SK-N-SH treated with all-trans-retinoic acid at 6 μM for 48 hours (cell line): ENCODE measurements at regions not wholly inside any gene's neighbourhood (a gene's known extent, or its start where the extent isn't known, plus 50 kb on each side); places are given as distances from the start of the nearest gene placed in this dataset.
"Not testable (repeated sequence)": the region's sequence is repeated elsewhere in the genome, so short reads cannot be mapped to it uniquely, and the experiment has no call there.

Source experiments
- ATAC-seq: fragments of 200-7000 bp; cut with Tn5 transposase; 3 replicates; pipeline ENCODE4 v1.9.1; 2020; ENCODE audit warnings: mild to moderate bottlenecking, moderate library complexity
- ARNTL ChIP-seq: fragments of 450-650 bp; formaldehyde crosslinking; IDR thresholded peaks from 2 replicates; pipeline ENCODE4 v1.5.0; 2020; ENCODE audit warnings: low read depth, mild to moderate bottlenecking, moderate library complexity, borderline replicate concordance
- BACH2 ChIP-seq: fragments of 250-450 bp; sonication (Bioruptor Pico); IDR thresholded peaks from 2 replicates; pipeline ENCODE4 v1.9.0; 2021; ENCODE audit warnings: mild to moderate bottlenecking, borderline replicate concordance
- CREB5 ChIP-seq: fragments of 250-450 bp; sonication (Bioruptor Pico); IDR thresholded peaks from 2 replicates; pipeline ENCODE4 v1.5.1; 2020; ENCODE audit warnings: low read depth, mild to moderate bottlenecking, moderate library complexity
- CSDC2 ChIP-seq: fragments of 250-450 bp; sonication (Bioruptor Pico); IDR thresholded peaks from 2 replicates; pipeline ENCODE4 v1.5.0; 2020; ENCODE audit warnings: mild to moderate bottlenecking, moderate library complexity
- CSRNP3 ChIP-seq: fragments of 250-450 bp; sonication (Bioruptor Pico); IDR thresholded peaks from 2 replicates; pipeline ENCODE4 v1.5.1; 2021; ENCODE audit warnings: mild to moderate bottlenecking, moderate library complexity
- ESRRG ChIP-seq: fragments of 250-450 bp; sonication (Bioruptor Pico); IDR thresholded peaks from 2 replicates; pipeline ENCODE4 v1.6.1; 2021; ENCODE audit warnings: mild to moderate bottlenecking
- GLIS3 ChIP-seq: fragments of 250-450 bp; sonication (Bioruptor Pico); IDR thresholded peaks from 2 replicates; pipeline ENCODE4 v1.5.0; 2020; ENCODE audit warnings: mild to moderate bottlenecking, moderate library complexity
- ISL1 ChIP-seq: fragments of 250-450 bp; sonication (Bioruptor Pico); IDR thresholded peaks from 2 replicates; pipeline ENCODE4 v2.1.2; 2022; ENCODE audit warnings: mild to moderate bottlenecking, moderate library complexity
- OSR1 ChIP-seq: fragments of 250-450 bp; sonication (Bioruptor Pico); IDR thresholded peaks from 2 replicates; pipeline ENCODE4 v1.8.0; 2022; ENCODE audit warnings: moderate library complexity, mild to moderate bottlenecking, inconsistent platforms
- PPARA ChIP-seq: fragments of 250-450 bp; sonication (Bioruptor Pico); IDR thresholded peaks from 2 replicates; pipeline ENCODE4 v1.5.0; 2020; ENCODE audit warnings: mild to moderate bottlenecking, borderline replicate concordance
- RARB ChIP-seq: fragments of 250-450 bp; sonication (Bioruptor Pico); IDR thresholded peaks from 2 replicates; pipeline ENCODE4 v1.8.0; 2021; ENCODE audit warnings: mild to moderate bottlenecking, moderate library complexity
- SNAI2 ChIP-seq: fragments of 250-450 bp; sonication (Bioruptor Pico); IDR thresholded peaks from 2 replicates; pipeline ENCODE4 v1.5.0; 2020; ENCODE audit warnings: mild to moderate bottlenecking, moderate library complexity
- TCF4 ChIP-seq: fragments of 250-450 bp; sonication (Bioruptor Pico); IDR thresholded peaks from 2 replicates; pipeline ENCODE4 v1.8.0; 2021; ENCODE audit warnings: mild to moderate bottlenecking, moderate library complexity, borderline replicate concordance
- ZC3H10 ChIP-seq: fragments of 250-450 bp; sonication (Bioruptor Pico); IDR thresholded peaks from 2 replicates; pipeline ENCODE4 v1.5.1; 2021; ENCODE audit warnings: mild to moderate bottlenecking, moderate library complexity
- ZFP3 ChIP-seq: fragments of 250-450 bp; sonication (Bioruptor Pico); IDR thresholded peaks from 2 replicates; pipeline ENCODE4 v1.5.0; 2020; ENCODE audit warnings: mild to moderate bottlenecking, moderate library complexity
- ZNF565 ChIP-seq: fragments of 450-650 bp; formaldehyde crosslinking; conservative IDR thresholded peaks from 2 replicates; pipeline ENCODE4 v1.5.0; 2020; ENCODE audit warnings: low read depth, mild to moderate bottlenecking, moderate library complexity
- ZNF70 ChIP-seq: fragments of 450-650 bp; formaldehyde crosslinking; IDR thresholded peaks from 2 replicates; pipeline ENCODE4 v1.5.0; 2020; ENCODE audit warnings: mild to moderate bottlenecking, moderate library complexity
- ZNF8 ChIP-seq: fragments of 450-650 bp; formaldehyde crosslinking; IDR thresholded peaks from 2 replicates; pipeline ENCODE4 v1.5.0; 2020; ENCODE audit warnings: mild to moderate bottlenecking, moderate library complexity
- TF ChIP-seq, protein P1 (sequence below): fragments of 250-450 bp; sonication (Bioruptor Pico); IDR thresholded peaks from 2 replicates; pipeline ENCODE4 v1.5.0; 2020; ENCODE audit warnings: mild to moderate bottlenecking, moderate library complexity
- TF ChIP-seq, protein P2 (sequence below): fragments of 250-450 bp; sonication (Bioruptor Pico); IDR thresholded peaks from 2 replicates; pipeline ENCODE4 v1.8.0; 2021; ENCODE audit warnings: low read depth, mild to moderate bottlenecking, moderate library complexity, borderline replicate concordance

- no peak for TF ChIP-seq ARNTL (CRISPR knock-in tag)
- TF ChIP-seq TCF4 (CRISPR knock-in tag): no peak
- no peak for TF ChIP-seq ESRRG (CRISPR knock-in tag)
- no peak for TF ChIP-seq ZNF565 (CRISPR knock-in tag)
- no peak for TF ChIP-seq PPARA (CRISPR knock-in tag)
- no peak for TF ChIP-seq RARB (CRISPR knock-in tag)
- no peak for TF ChIP-seq GLIS3 (CRISPR knock-in tag)
- no peak for TF ChIP-seq ZNF70 (CRISPR knock-in tag)
- TF ChIP-seq CSRNP3 (CRISPR knock-in tag): no peak
- TF ChIP-seq, protein P1, sequence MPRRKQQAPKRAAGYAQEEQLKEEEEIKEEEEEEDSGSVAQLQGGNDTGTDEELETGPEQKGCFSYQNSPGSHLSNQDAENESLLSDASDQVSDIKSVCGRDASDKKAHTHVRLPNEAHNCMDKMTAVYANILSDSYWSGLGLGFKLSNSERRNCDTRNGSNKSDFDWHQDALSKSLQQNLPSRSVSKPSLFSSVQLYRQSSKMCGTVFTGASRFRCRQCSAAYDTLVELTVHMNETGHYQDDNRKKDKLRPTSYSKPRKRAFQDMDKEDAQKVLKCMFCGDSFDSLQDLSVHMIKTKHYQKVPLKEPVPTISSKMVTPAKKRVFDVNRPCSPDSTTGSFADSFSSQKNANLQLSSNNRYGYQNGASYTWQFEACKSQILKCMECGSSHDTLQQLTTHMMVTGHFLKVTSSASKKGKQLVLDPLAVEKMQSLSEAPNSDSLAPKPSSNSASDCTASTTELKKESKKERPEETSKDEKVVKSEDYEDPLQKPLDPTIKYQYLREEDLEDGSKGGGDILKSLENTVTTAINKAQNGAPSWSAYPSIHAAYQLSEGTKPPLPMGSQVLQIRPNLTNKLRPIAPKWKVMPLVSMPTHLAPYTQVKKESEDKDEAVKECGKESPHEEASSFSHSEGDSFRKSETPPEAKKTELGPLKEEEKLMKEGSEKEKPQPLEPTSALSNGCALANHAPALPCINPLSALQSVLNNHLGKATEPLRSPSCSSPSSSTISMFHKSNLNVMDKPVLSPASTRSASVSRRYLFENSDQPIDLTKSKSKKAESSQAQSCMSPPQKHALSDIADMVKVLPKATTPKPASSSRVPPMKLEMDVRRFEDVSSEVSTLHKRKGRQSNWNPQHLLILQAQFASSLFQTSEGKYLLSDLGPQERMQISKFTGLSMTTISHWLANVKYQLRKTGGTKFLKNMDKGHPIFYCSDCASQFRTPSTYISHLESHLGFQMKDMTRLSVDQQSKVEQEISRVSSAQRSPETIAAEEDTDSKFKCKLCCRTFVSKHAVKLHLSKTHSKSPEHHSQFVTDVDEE (CRISPR knock-in tag): no peak
- no peak for ATAC-seq
These were observed 225.1 kb upstream of the CACNA2D1 start for GRCh38 chr7:82668676-82669075.

DNA sequence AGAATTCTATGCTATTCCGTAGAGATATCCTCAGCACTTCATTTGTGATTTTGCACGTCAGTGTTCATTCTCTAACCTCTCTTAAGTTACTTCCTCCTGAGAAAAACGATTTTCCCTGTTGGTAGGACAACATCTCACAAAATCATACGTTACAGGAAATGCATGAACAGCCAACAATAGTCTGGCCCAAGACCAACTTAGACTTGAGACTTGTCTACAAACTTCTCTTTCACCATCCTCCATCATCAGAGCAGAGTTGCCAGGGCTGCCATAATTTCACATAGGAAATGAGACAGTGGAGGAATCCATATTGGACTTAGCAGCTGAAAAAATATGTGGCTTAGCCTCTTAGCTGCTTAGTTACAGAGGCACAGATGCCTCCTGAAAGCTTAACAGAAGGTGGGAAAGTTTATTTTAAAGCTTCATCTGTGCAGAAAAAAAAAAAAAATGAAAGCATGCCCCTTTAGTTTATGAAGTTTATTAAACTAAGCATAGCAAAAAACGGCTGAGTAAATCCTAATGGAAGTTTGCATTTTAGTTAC is 222.5 kb upstream of the CACNA2D1 start:
- TF ChIP-seq OSR1 (CRISPR knock-in tag) (no peak), ARNTL (CRISPR knock-in tag) (no peak), ZFP3 (no peak), CSDC2 (CRISPR knock-in tag) (no peak), SNAI2 (CRISPR knock-in tag) (no peak), GLIS3 (CRISPR knock-in tag) (no peak), ZC3H10 (CRISPR knock-in tag) (no peak), ZNF8 (CRISPR knock-in tag) (no peak)
- TF ChIP-seq, protein P2, sequence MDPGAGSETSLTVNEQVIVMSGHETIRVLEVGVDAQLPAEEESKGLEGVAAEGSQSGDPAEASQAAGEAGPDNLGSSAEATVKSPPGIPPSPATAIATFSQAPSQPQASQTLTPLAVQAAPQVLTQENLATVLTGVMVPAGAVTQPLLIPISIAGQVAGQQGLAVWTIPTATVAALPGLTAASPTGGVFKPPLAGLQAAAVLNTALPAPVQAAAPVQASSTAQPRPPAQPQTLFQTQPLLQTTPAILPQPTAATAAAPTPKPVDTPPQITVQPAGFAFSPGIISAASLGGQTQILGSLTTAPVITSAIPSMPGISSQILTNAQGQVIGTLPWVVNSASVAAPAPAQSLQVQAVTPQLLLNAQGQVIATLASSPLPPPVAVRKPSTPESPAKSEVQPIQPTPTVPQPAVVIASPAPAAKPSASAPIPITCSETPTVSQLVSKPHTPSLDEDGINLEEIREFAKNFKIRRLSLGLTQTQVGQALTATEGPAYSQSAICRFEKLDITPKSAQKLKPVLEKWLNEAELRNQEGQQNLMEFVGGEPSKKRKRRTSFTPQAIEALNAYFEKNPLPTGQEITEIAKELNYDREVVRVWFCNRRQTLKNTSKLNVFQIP (CRISPR knock-in tag): no peak
- no peak for ATAC-seq

- ATAC-seq: no peak
- TF ChIP-seq, protein P1 (CRISPR knock-in tag): no peak
- TF ChIP-seq BACH2 (CRISPR knock-in tag): no peak
- no peak for TF ChIP-seq ZC3H10 (CRISPR knock-in tag)
- TF ChIP-seq, protein P2 (CRISPR knock-in tag): no peak
- no peak for TF ChIP-seq CSRNP3 (CRISPR knock-in tag)
- TF ChIP-seq PPARA (CRISPR knock-in tag): no peak
- TF ChIP-seq OSR1 (CRISPR knock-in tag): no peak
- no peak for TF ChIP-seq ARNTL (CRISPR knock-in tag)
- TF ChIP-seq CSDC2 (CRISPR knock-in tag): no peak
- TF ChIP-seq ISL1: no peak
- no peak for TF ChIP-seq CREB5 (CRISPR knock-in tag)
- no peak for TF ChIP-seq ESRRG (CRISPR knock-in tag)
- TF ChIP-seq GLIS3 (CRISPR knock-in tag): no peak
These were observed 212.4 kb upstream of the CACNA2D1 start for GRCh38 chr7:82655965-82656364.

GRCh38 chr7:82650095-82650494 is 206.5 kb upstream of the CACNA2D1 start:
- not testable (repeated sequence) for ATAC-seq
